HCT116 (cell line): ENCODE measurements at regions not wholly inside any gene's neighbourhood (a gene's known extent, or its start where the extent isn't known, plus 50 kb on each side); places are given as distances from the start of the nearest gene placed in this dataset.

ENCODE experiments used
- ATAC-seq: fragments of 200-7000 bp; cut with Tn5 transposase; 2 replicates; pipeline ENCODE4 v1.9.1; 2020; ENCODE audit warnings: mild to moderate bottlenecking, moderate library complexity
- BruUV-seq: library from RNA; stranded (reverse); fragments of 400-500 nt; replicated peaks from 2 replicates; lab custom pipeline; 2021; lab: Mats Ljungman, UMichigan
- CTCF ChIA-PET: fragments of 300-600 bp; sonication (Branson Sonifier 250); formaldehyde crosslinking; loops from one replicate; lab custom pipeline; 2021; ENCODE audit warnings: antibody characterized with exemption; lab: Charles Lee
- POLR2A ChIA-PET: fragments of 300-600, 350-600 bp; sonication (Branson Sonifier 250); formaldehyde crosslinking; loops from one replicate; lab custom pipeline; 2021; ENCODE audit warnings: antibody characterized with exemption; lab: Charles Lee
- RAD21 ChIA-PET, 2 experiments: fragments of 300-600 bp; sonication (Branson Sonifier 250); formaldehyde crosslinking; loops; one replicate each; lab custom pipeline; 2023; ENCODE audit warnings: low total read pairs in 2 of 2; ENCODE audit not compliant: uncharacterized antibody in 2 of 2, unreplicated experiment in 2 of 2, low non-redundant PET in 1 of 2; lab: Charles Lee
- DNase-seq: peaks from one replicate; pipeline ENCODE4 v3.0.0-alpha.2; 2010; ENCODE audit warnings: low read depth, low spot score
- H2AFZ ChIP-seq: fragments of 200-600 bp; shearing (Covaris generic), sonication (generic); 2 replicates; pipeline ENCODE4 v1.6.1; 2017; ENCODE audit warnings: low read depth, mixed run types, mixed read lengths, antibody characterized with exemption, low read length; ENCODE audit not compliant: poor library complexity, severe bottlenecking
- H3K27ac ChIP-seq: 2 replicates; pipeline ENCODE4 v1.5.1; 2012; ENCODE audit warnings: low read depth, low read length
- H3K27me3 ChIP-seq: fragments of 200-600 bp; sonication (generic); 2 replicates; pipeline ENCODE4 v1.6.1; 2016; ENCODE audit warnings: mixed run types, low read length, mixed read lengths; ENCODE audit not compliant: insufficient read depth
- H3K36me3 ChIP-seq, 2 experiments: fragments of 200-500 bp in 1 of 2; fragments of 200-600 bp in 1 of 2; sonication (Bioruptor generic) in 1 of 2; sonication (generic) in 1 of 2; 2 replicates each; pipeline versions ENCODE4 v1.5.1 to v1.6.1; 2014 to 2016; ENCODE audit warnings: low read length in 2 of 2, inconsistent platforms in 1 of 2, mixed read lengths in 1 of 2, mixed run types in 1 of 2; ENCODE audit not compliant: insufficient read depth in 2 of 2, control insufficient read depth in 1 of 2
- H3K4me1 ChIP-seq, 2 experiments: fragments of 200-600 bp in 1 of 2; sonication (generic) in 1 of 2; 2 replicates each; pipeline versions ENCODE4 v1.5.1 to v1.6.1; 2012 to 2017; ENCODE audit warnings: low read length in 2 of 2, inconsistent platforms in 1 of 2, mild to moderate bottlenecking in 1 of 2, mixed read lengths in 1 of 2, mixed run types in 1 of 2, moderate library complexity in 1 of 2; ENCODE audit not compliant: insufficient read depth in 2 of 2, control insufficient read depth in 1 of 2
- H3K4me2 ChIP-seq: fragments of 200-600 bp; sonication (generic); 2 replicates; pipeline ENCODE4 v1.6.1; 2017; ENCODE audit warnings: mixed run types, low read length, mixed read lengths
- H3K4me3 ChIP-seq, 2 experiments: fragments of 200-600 bp in 1 of 2; sonication (generic) in 1 of 2; replicated peaks in 1 of 2; 2 replicates each; pipeline ENCODE4 v1.5.1; 2011 to 2016; ENCODE audit warnings: low read length in 2 of 2, control low read depth in 1 of 2, low read depth in 1 of 2, mild to moderate bottlenecking in 1 of 2, mixed read lengths in 1 of 2, mixed run types in 1 of 2
- H3K79me2 ChIP-seq: fragments of 200-600 bp; sonication (generic); 2 replicates; pipeline ENCODE4 v1.6.1; 2017; ENCODE audit warnings: mild to moderate bottlenecking, mixed run types, low read length, moderate library complexity, mixed read lengths; ENCODE audit not compliant: insufficient read depth
- H3K9ac ChIP-seq: fragments of 200-600 bp; sonication (generic); 2 replicates; pipeline ENCODE4 v1.6.1; 2016; ENCODE audit warnings: low read length, mixed read lengths
- H3K9me2 ChIP-seq: fragments of 200-600 bp; sonication (generic), shearing (Covaris generic); 2 replicates; pipeline ENCODE4 v1.6.1; 2017; ENCODE audit warnings: mixed run types, mild to moderate bottlenecking, moderate library complexity; ENCODE audit not compliant: insufficient read depth
- H3K9me3 ChIP-seq, 2 experiments: fragments of 200-500 bp in 1 of 2; fragments of 200-600 bp in 1 of 2; sonication (Bioruptor generic) in 1 of 2; sonication (generic) in 1 of 2; 2 replicates each; pipeline ENCODE4 v1.6.1; 2014 to 2017; ENCODE audit warnings: low read length in 2 of 2, mixed read lengths in 2 of 2, inconsistent platforms in 1 of 2, low read depth in 1 of 2, mild to moderate bottlenecking in 1 of 2, mixed run types in 1 of 2, moderate library complexity in 1 of 2; ENCODE audit not compliant: control insufficient read depth in 1 of 2, insufficient read depth in 1 of 2
- H4K20me1 ChIP-seq: fragments of 200-600 bp; sonication (generic), shearing (Covaris generic); 2 replicates; pipeline ENCODE4 v1.6.1; 2017; ENCODE audit warnings: mixed run types, mild to moderate bottlenecking, moderate library complexity; ENCODE audit not compliant: insufficient read depth
- CEBPB ChIP-seq: IDR thresholded peaks from 2 replicates; pipeline ENCODE4 v1.6.1; 2012; ENCODE audit warnings: low read depth
- EGR1 ChIP-seq: IDR thresholded peaks from 2 replicates; pipeline ENCODE4 v1.6.1; 2012; ENCODE audit warnings: low read depth
- ELF1 ChIP-seq: IDR thresholded peaks from 2 replicates; pipeline ENCODE4 v1.6.1; 2012; ENCODE audit warnings: low read depth, borderline replicate concordance
- EZH2 ChIP-seq: fragments of 200-600 bp; sonication (generic); IDR thresholded peaks from 2 replicates; pipeline ENCODE4 v1.6.1; 2017; ENCODE audit warnings: antibody characterized with exemption, mixed run types
- EZH2phosphoT487 ChIP-seq: fragments of 200-600 bp; IDR thresholded peaks from 2 replicates; pipeline ENCODE4 v1.6.1; 2018; ENCODE audit warnings: antibody characterized with exemption, borderline replicate concordance
- FOSL1 ChIP-seq: IDR thresholded peaks from 2 replicates; pipeline ENCODE4 v1.6.1; 2012; ENCODE audit warnings: low read depth
- POLR2A ChIP-seq: IDR thresholded peaks from 2 replicates; pipeline ENCODE4 v1.7.0; 2011; ENCODE audit warnings: borderline replicate concordance; ENCODE audit not compliant: insufficient read depth, insufficient read length; ENCODE audit errors: extremely low read depth
- POLR2AphosphoS5 ChIP-seq: IDR thresholded peaks from 2 replicates; pipeline ENCODE4 v1.6.1; 2011; ENCODE audit warnings: mild to moderate bottlenecking, low read depth, low read length, moderate library complexity
- RAD21 ChIP-seq: IDR thresholded peaks from 2 replicates; pipeline ENCODE4 v1.6.1; 2012; ENCODE audit warnings: low read depth, mild to moderate bottlenecking
- SP1 ChIP-seq: IDR thresholded peaks from 2 replicates; pipeline ENCODE4 v1.6.1; 2012; ENCODE audit warnings: low read depth
- SRF ChIP-seq: IDR thresholded peaks from 2 replicates; pipeline ENCODE4 v1.6.1; 2012; ENCODE audit warnings: low read depth
- TCF7L2 ChIP-seq: IDR thresholded peaks from 2 replicates; pipeline ENCODE4 v1.7.0; 2011; ENCODE audit warnings: borderline replicate concordance, inconsistent platforms; ENCODE audit not compliant: insufficient read depth, insufficient read length; ENCODE audit errors: extremely low read depth
- YY1 ChIP-seq: IDR thresholded peaks from 2 replicates; pipeline ENCODE4 v1.6.1; 2011; ENCODE audit warnings: low read length, low read depth, moderate library complexity, mild to moderate bottlenecking; ENCODE audit not compliant: insufficient replicate concordance; ENCODE audit errors: extremely low read depth
- ZNF274 ChIP-seq: fragments of 200-500 bp; sonication (Bioruptor generic); IDR thresholded peaks from 2 replicates; pipeline ENCODE4 v1.6.1; 2014; ENCODE audit warnings: mild to moderate bottlenecking, low read depth, low read length, inconsistent platforms
- intact Hi-C: fragments of 100-400 bp; cut with micrococcal nuclease; formaldehyde crosslinking; loops from 2 replicates; pipeline ENCODE4 v1.10.0; 2022
- TF ChIP-seq, protein P1 (sequence below): IDR thresholded peaks from 2 replicates; pipeline ENCODE4 v1.6.1; 2011; ENCODE audit warnings: mild to moderate bottlenecking, low read length, moderate library complexity; ENCODE audit not compliant: insufficient replicate concordance; ENCODE audit errors: extremely low read depth
- TF ChIP-seq, protein P2 (sequence below), 3 experiments: fragments of 200-600 bp in 1 of 3; sonication (generic) in 1 of 3; IDR thresholded peaks in 2 of 3; conservative IDR thresholded peaks in 1 of 3; 2 replicates each; pipeline ENCODE4 v1.5.1; 2012 to 2017; ENCODE audit warnings: low read depth in 2 of 3, low read length in 2 of 3, antibody characterized with exemption in 1 of 3, borderline replicate concordance in 1 of 3, control low read depth in 1 of 3, mild to moderate bottlenecking in 1 of 3, mixed read lengths in 1 of 3, mixed run types in 1 of 3, moderate library complexity in 1 of 3; ENCODE audit not compliant: insufficient read depth in 1 of 3
- TF ChIP-seq, protein P3 (sequence below): IDR thresholded peaks from 2 replicates; pipeline ENCODE4 v1.6.1; 2012
- TF ChIP-seq, protein P4 (sequence below): IDR thresholded peaks from 2 replicates; pipeline ENCODE4 v1.6.1; 2012; ENCODE audit warnings: low read depth
- TF ChIP-seq, protein P5 (sequence below): IDR thresholded peaks from 2 replicates; pipeline ENCODE4 v1.6.1; 2012

DNA sequence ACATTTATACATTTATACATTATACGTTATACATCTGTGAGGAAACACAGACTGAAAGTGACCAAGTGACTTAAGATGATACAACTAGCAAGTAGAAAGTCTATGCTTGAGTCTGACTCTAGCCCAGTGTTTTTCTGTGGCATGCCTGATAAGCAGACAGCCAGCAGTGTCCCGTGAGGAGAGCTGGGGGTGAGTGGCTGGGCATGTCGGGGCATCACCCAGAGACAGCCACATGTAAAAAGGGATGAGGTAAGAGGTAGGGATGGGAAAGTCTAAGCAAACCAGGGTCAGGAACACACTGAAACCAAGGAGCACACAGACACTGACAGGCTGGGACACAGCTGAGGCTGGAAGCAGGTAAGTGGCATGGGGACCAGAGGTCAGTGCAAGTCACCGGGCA, 333.2 kb downstream of the FOXO1 start (continued):
- TF ChIP-seq, protein P1, sequence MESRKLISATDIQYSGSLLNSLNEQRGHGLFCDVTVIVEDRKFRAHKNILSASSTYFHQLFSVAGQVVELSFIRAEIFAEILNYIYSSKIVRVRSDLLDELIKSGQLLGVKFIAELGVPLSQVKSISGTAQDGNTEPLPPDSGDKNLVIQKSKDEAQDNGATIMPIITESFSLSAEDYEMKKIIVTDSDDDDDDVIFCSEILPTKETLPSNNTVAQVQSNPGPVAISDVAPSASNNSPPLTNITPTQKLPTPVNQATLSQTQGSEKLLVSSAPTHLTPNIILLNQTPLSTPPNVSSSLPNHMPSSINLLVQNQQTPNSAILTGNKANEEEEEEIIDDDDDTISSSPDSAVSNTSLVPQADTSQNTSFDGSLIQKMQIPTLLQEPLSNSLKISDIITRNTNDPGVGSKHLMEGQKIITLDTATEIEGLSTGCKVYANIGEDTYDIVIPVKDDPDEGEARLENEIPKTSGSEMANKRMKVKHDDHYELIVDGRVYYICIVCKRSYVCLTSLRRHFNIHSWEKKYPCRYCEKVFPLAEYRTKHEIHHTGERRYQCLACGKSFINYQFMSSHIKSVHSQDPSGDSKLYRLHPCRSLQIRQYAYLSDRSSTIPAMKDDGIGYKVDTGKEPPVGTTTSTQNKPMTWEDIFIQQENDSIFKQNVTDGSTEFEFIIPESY: no peak
- TF ChIP-seq POLR2AphosphoS5 (no peak), POLR2A (no peak), EZH2phosphoT487 (no peak)
- TF ChIP-seq, protein P2, sequence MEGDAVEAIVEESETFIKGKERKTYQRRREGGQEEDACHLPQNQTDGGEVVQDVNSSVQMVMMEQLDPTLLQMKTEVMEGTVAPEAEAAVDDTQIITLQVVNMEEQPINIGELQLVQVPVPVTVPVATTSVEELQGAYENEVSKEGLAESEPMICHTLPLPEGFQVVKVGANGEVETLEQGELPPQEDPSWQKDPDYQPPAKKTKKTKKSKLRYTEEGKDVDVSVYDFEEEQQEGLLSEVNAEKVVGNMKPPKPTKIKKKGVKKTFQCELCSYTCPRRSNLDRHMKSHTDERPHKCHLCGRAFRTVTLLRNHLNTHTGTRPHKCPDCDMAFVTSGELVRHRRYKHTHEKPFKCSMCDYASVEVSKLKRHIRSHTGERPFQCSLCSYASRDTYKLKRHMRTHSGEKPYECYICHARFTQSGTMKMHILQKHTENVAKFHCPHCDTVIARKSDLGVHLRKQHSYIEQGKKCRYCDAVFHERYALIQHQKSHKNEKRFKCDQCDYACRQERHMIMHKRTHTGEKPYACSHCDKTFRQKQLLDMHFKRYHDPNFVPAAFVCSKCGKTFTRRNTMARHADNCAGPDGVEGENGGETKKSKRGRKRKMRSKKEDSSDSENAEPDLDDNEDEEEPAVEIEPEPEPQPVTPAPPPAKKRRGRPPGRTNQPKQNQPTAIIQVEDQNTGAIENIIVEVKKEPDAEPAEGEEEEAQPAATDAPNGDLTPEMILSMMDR (IDR thresholded peaks at IDR 0.05 in 2 of 3, conservative IDR thresholded peaks at IDR 0.05 in 1 of 3; ENCODE audit: borderline replicate concordance in 1 of 3, insufficient read depth in 1 of 3, low read depth in 2 of 3, low read length in 2 of 3): no peak

DNA sequence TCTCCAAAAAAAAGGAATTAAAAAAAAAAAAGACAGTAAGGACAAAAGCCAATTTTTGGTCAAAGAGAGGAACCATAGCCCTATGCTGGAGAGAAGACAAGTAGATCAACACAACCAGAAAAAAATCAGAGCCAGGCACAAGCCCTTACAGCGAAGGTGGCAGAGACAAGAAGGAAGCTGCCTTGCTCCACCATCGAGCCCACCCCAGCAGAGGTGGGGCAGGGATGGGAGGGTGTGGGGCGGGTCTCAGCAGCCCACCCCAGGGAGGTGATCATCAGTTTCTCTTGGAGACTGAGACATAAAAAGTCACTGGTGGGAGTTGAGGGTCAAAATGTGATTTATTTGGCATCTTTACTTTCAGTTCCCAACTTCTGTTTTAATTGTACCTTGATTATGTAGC, 332.4 kb downstream of the FOXO1 start:
- H2AFZ ChIP-seq: no peak overlapping the region
- no peak overlapping the region for H3K27ac ChIP-seq
- DNase-seq (no peak), ATAC-seq (no peak)
- intact Hi-C loops: no loop called here
- CTCF ChIA-PET: no interaction called here
- no peaks in the 10 kb centered on the region for H4K20me1 ChIP-seq
- RAD21 ChIA-PET: no interaction called here
- no peak overlapping the region for H3K9ac ChIP-seq
- no peak overlapping the region for H3K4me2 ChIP-seq
- BruUV-seq: no TSS peak
- no peaks in the 10 kb centered on the region for H3K36me3 ChIP-seq
- no peaks in the 10 kb centered on the region for H3K9me3 ChIP-seq
- H3K4me3 ChIP-seq: no peak overlapping the region
- H3K9me2 ChIP-seq: no peaks in the 10 kb centered on the region
- H3K4me1 ChIP-seq: peaks cover 0 to 16% of the 10 kb centered on the region in 2 experiments; a peak in 2 of 4 replicates
- H3K79me2 ChIP-seq: no peaks in the 10 kb centered on the region
- no peaks in the 10 kb centered on the region for H3K27me3 ChIP-seq
- POLR2A ChIA-PET: no interaction called here
- TF ChIP-seq TCF7L2: no peak
- TF ChIP-seq POLR2AphosphoS5: no peak
- TF ChIP-seq, protein P3, sequence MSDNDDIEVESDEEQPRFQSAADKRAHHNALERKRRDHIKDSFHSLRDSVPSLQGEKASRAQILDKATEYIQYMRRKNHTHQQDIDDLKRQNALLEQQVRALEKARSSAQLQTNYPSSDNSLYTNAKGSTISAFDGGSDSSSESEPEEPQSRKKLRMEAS: no peak
- TF ChIP-seq RAD21: no peak
- TF ChIP-seq EZH2: no peak
- no peak for TF ChIP-seq FOSL1
- no peak for TF ChIP-seq YY1
- TF ChIP-seq CEBPB: no peak
- TF ChIP-seq ELF1: no peak
- TF ChIP-seq SP1: no peak
- TF ChIP-seq, protein P4, sequence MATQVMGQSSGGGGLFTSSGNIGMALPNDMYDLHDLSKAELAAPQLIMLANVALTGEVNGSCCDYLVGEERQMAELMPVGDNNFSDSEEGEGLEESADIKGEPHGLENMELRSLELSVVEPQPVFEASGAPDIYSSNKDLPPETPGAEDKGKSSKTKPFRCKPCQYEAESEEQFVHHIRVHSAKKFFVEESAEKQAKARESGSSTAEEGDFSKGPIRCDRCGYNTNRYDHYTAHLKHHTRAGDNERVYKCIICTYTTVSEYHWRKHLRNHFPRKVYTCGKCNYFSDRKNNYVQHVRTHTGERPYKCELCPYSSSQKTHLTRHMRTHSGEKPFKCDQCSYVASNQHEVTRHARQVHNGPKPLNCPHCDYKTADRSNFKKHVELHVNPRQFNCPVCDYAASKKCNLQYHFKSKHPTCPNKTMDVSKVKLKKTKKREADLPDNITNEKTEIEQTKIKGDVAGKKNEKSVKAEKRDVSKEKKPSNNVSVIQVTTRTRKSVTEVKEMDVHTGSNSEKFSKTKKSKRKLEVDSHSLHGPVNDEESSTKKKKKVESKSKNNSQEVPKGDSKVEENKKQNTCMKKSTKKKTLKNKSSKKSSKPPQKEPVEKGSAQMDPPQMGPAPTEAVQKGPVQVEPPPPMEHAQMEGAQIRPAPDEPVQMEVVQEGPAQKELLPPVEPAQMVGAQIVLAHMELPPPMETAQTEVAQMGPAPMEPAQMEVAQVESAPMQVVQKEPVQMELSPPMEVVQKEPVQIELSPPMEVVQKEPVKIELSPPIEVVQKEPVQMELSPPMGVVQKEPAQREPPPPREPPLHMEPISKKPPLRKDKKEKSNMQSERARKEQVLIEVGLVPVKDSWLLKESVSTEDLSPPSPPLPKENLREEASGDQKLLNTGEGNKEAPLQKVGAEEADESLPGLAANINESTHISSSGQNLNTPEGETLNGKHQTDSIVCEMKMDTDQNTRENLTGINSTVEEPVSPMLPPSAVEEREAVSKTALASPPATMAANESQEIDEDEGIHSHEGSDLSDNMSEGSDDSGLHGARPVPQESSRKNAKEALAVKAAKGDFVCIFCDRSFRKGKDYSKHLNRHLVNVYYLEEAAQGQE: no peak
- no peak for TF ChIP-seq ZNF274
- TF ChIP-seq, protein P5, sequence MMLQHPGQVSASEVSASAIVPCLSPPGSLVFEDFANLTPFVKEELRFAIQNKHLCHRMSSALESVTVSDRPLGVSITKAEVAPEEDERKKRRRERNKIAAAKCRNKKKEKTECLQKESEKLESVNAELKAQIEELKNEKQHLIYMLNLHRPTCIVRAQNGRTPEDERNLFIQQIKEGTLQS: no peak
- TF ChIP-seq EGR1: no peak
- TF ChIP-seq SRF: no peak
